ENCODE measurements at regions not wholly inside any gene's neighbourhood (a gene's known extent, or its start where the extent isn't known, plus 50 kb on each side); places are given as distances from the start of the nearest gene placed in this dataset.

DNA sequence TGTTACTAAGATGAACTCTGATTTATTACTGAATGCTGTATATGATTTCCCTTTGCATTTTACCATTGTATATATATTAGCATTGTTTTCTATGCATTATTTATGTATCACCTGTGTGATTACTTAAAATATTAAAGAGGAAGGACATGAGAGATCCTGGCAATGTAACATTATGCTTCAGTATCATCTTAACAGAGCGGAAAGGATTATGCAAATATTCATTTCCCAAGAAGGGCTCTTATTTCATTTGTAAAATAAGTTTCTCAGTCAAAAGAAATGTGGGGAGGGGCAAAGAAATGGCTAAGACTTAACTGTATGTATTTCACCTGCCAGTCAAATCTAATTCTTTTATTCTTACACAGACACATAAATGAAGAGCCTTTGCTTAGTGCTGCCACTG, 654.2 kb upstream of the PKDCC start:
- POLR2A ChIA-PET = no interaction called here
- H3K4me1 ChIP-seq = no peaks in the 10 kb centered on the region
- H3K27me3 Mint-ChIP-seq (ENCODE audit: insufficient read depth, unreplicated experiment) = peaks cover 11% of the 10 kb centered on the region
- H3K4me3 Mint-ChIP-seq (ENCODE audit: unreplicated experiment) = no peak overlapping the region
- H3K9me3 ChIP-seq = peaks cover 3% of the 10 kb centered on the region
- no TSS peak for BruUV-seq (replicated peaks)
- CTCF ChIA-PET = no interaction called here
- no peaks in the 10 kb centered on the region for H3K27me3 ChIP-seq (replicated peaks; ENCODE audit: control insufficient read depth, insufficient read depth, low read length)
- no peak overlapping the region for H3K27ac Mint-ChIP-seq (ENCODE audit: unreplicated experiment)
- no peak overlapping the region for H3K4me3 ChIP-seq (ENCODE audit: low read depth, low read length)
- TF ChIP-seq, protein P1, sequence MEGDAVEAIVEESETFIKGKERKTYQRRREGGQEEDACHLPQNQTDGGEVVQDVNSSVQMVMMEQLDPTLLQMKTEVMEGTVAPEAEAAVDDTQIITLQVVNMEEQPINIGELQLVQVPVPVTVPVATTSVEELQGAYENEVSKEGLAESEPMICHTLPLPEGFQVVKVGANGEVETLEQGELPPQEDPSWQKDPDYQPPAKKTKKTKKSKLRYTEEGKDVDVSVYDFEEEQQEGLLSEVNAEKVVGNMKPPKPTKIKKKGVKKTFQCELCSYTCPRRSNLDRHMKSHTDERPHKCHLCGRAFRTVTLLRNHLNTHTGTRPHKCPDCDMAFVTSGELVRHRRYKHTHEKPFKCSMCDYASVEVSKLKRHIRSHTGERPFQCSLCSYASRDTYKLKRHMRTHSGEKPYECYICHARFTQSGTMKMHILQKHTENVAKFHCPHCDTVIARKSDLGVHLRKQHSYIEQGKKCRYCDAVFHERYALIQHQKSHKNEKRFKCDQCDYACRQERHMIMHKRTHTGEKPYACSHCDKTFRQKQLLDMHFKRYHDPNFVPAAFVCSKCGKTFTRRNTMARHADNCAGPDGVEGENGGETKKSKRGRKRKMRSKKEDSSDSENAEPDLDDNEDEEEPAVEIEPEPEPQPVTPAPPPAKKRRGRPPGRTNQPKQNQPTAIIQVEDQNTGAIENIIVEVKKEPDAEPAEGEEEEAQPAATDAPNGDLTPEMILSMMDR (IDR thresholded peaks at IDR 0.05; ENCODE audit: insufficient read depth in 1 of 2, low read depth in 1 of 2, low read length in 1 of 2, severe bottlenecking in 1 of 2, unreplicated experiment in 1 of 2) = no peak
- intact Hi-C loops (cut with micrococcal nuclease; ENCODE audit: unreplicated experiment) = no loop called here
- no peak for DNase-seq
- H3K4me1 Mint-ChIP-seq (ENCODE audit: low read depth, unreplicated experiment) = no peaks in the 10 kb centered on the region
- H3K9me3 Mint-ChIP-seq (ENCODE audit: unreplicated experiment) = peaks cover 9% of the 10 kb centered on the region
- no peaks in the 10 kb centered on the region for H3K36me3 ChIP-seq (ENCODE audit: control insufficient read depth, insufficient read depth, low read length)
- no peaks in the 10 kb centered on the region for H3K36me3 Mint-ChIP-seq (ENCODE audit: insufficient read depth, unreplicated experiment)

DNA sequence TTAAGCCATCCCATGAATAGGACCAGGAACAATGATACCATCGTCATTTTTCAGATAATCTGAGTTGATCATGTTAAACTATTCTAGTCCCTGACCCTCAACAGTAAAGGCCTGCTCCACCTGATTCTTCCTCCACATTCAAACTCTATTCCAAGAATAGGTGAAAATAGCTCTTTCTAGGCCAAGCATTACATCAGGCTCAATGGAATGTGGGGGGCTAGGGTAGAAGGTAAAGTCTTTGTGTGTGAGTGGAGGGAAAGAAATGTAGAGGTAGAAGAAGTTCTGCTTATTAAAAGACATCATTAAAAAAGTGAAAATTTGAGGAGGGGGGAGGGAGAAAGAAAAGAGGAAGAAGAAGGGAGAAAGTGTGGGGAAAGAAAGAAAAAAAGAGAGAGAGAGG, 653.3 kb upstream of the PKDCC start:
- ChIA-PET CTCF (no interaction called here), POLR2A (no interaction called here)
- no peak for DNase-seq
- no peaks in the 10 kb centered on the region for H3K27me3 ChIP-seq (replicated peaks; ENCODE audit: control insufficient read depth, insufficient read depth, low read length)
- peaks cover 9% of the 10 kb centered on the region for H3K9me3 Mint-ChIP-seq (ENCODE audit: unreplicated experiment)
- H3K4me1 ChIP-seq = no peaks in the 10 kb centered on the region
- no peaks in the 10 kb centered on the region for H3K36me3 ChIP-seq (ENCODE audit: control insufficient read depth, insufficient read depth, low read length)
- H3K4me3 Mint-ChIP-seq (ENCODE audit: unreplicated experiment) = no peak overlapping the region
- H3K27me3 Mint-ChIP-seq (ENCODE audit: insufficient read depth, unreplicated experiment) = peaks cover 11% of the 10 kb centered on the region
- no peaks in the 10 kb centered on the region for H3K4me1 Mint-ChIP-seq (ENCODE audit: low read depth, unreplicated experiment)
- TF ChIP-seq, protein P1 (IDR thresholded peaks at IDR 0.05; ENCODE audit: insufficient read depth in 1 of 2, low read depth in 1 of 2, low read length in 1 of 2, severe bottlenecking in 1 of 2, unreplicated experiment in 1 of 2) = no peak
- H3K4me3 ChIP-seq (ENCODE audit: low read depth, low read length) = no peak overlapping the region
- H3K36me3 Mint-ChIP-seq (ENCODE audit: insufficient read depth, unreplicated experiment) = no peaks in the 10 kb centered on the region
- peaks cover 3% of the 10 kb centered on the region; the same call in 1 of the 2 replicates for H3K9me3 ChIP-seq
- H3K27ac Mint-ChIP-seq (ENCODE audit: unreplicated experiment) = no peak overlapping the region
- no TSS peak for BruUV-seq (replicated peaks)
- intact Hi-C loops (cut with micrococcal nuclease; ENCODE audit: unreplicated experiment) = no loop called here

DNA sequence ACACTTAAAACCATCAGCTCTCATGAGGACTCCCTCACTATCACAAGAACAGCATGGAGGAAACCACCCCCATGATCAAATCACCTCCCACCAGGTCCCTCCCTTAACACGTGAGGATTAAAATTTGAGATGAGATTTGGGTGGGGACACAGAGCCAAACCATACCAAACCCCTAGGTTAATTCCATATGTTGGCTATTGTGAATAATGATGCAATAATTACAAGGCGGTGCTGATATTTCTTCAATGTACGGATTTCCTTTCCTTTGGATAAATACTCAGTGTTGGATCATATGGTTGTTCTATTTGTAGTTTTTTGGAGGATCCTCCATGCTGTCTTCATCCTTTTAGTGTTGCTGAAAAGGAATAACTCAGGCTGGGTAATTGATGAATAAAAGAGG, 652.1 kb upstream of the PKDCC start:
- peaks cover 11% of the 10 kb centered on the region for H3K27me3 Mint-ChIP-seq (ENCODE audit: insufficient read depth, unreplicated experiment)
- H3K9me3 Mint-ChIP-seq (ENCODE audit: unreplicated experiment) = peaks cover 9% of the 10 kb centered on the region
- no peaks in the 10 kb centered on the region for H3K36me3 Mint-ChIP-seq (ENCODE audit: insufficient read depth, unreplicated experiment)
- no peaks in the 10 kb centered on the region for H3K36me3 ChIP-seq (ENCODE audit: control insufficient read depth, insufficient read depth, low read length)
- H3K9me3 ChIP-seq = peaks cover 3% of the 10 kb centered on the region; the same call in 1 of the 2 replicates
- no peaks in the 10 kb centered on the region for H3K4me1 ChIP-seq
- no peak for DNase-seq
- BruUV-seq (replicated peaks) = no TSS peak
- no peak overlapping the region for H3K4me3 Mint-ChIP-seq (ENCODE audit: unreplicated experiment)
- CTCF ChIA-PET = no interaction called here
- no peak overlapping the region for H3K27ac Mint-ChIP-seq (ENCODE audit: unreplicated experiment)
- H3K27me3 ChIP-seq (replicated peaks; ENCODE audit: control insufficient read depth, insufficient read depth, low read length) = no peaks in the 10 kb centered on the region
- intact Hi-C loops (cut with micrococcal nuclease; ENCODE audit: unreplicated experiment) = no loop called here
- POLR2A ChIA-PET = no interaction called here
- H3K4me1 Mint-ChIP-seq (ENCODE audit: low read depth, unreplicated experiment) = no peaks in the 10 kb centered on the region
- TF ChIP-seq, protein P1 (IDR thresholded peaks at IDR 0.05; ENCODE audit: insufficient read depth in 1 of 2, low read depth in 1 of 2, low read length in 1 of 2, severe bottlenecking in 1 of 2, unreplicated experiment in 1 of 2) = no peak
- no peak overlapping the region for H3K4me3 ChIP-seq (ENCODE audit: low read depth, low read length)
